Activated CD8-positive, alpha-beta memory T cell treated with anti-CD3 and anti-CD28 coated beads, Interleukin-2, amount 50 U/mL, for 1 hour (primary cell): ENCODE measurements at regions not wholly inside any gene's neighbourhood (a gene's known extent, or its start where the extent isn't known, plus 50 kb on each side); places are given as distances from the start of the nearest gene placed in this dataset.
"Not testable (repeated sequence)": the region's sequence is repeated elsewhere in the genome, so short reads cannot be mapped to it uniquely, and the experiment has no call there.

ENCODE experiments used
- DNase-seq: peaks from one replicate; pipeline ENCODE4 v3.0.0-alpha.2; 2020; ENCODE audit errors: extremely low read depth

GRCh38 chr5:112534067-112534583, 115.0 kb upstream of the EPB41L4A start:
- DNase-seq, result no peak

GRCh38 chr5:112534611-112535255, 115.7 kb upstream of the EPB41L4A start:
- DNase-seq, result no peak

GRCh38 chr5:112535356-112535755, 116.3 kb upstream of the EPB41L4A start:
- no peak for DNase-seq

- DNase-seq, result not testable (repeated sequence)
Measured at GRCh38 chr5:112544558-112544957, 125.5 kb upstream of the EPB41L4A start.

- no peak for DNase-seq
Measured at GRCh38 chr5:112546946-112547592, 128.0 kb upstream of the EPB41L4A start.

GRCh38 chr5:112548246-112548881, 129.3 kb upstream of the EPB41L4A start:
- no peak for DNase-seq

- DNase-seq, result no peak
Measured at GRCh38 chr5:112549127-112549526, 130.1 kb upstream of the EPB41L4A start.

- no peak for DNase-seq
Measured at GRCh38 chr5:112549605-112550166, 130.6 kb upstream of the EPB41L4A start.

GRCh38 chr5:112551419-112552032, 132.4 kb upstream of the EPB41L4A start:
- peak; percentile 1 for DNase-seq

DNA sequence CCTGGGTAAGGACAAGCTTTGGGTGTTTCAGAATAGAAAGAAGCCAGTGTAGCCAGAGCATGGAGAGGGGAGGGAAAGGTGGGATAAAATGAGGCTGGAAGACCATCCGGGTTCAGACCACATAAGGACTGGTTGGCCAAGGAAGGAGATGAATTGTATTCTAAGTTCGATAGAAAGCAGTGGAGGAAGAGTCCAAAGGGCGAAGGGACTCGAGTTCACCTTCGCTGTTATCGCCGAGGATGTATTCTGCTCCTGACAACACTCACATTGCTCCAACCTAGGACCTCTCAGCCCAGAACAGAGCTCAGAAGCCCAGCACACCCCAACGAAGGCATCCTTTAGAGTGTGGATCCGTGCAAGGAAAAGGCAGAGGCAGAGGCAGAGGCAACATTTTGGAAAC, 133.1 kb upstream of the EPB41L4A start:
- DNase-seq, result no peak

GRCh38 chr5:112552791-112553190, 133.7 kb upstream of the EPB41L4A start:
- DNase-seq, result no peak

GRCh38 chr5:112554101-112554977, 135.3 kb upstream of the EPB41L4A start:
- DNase-seq, result no peak

DNA sequence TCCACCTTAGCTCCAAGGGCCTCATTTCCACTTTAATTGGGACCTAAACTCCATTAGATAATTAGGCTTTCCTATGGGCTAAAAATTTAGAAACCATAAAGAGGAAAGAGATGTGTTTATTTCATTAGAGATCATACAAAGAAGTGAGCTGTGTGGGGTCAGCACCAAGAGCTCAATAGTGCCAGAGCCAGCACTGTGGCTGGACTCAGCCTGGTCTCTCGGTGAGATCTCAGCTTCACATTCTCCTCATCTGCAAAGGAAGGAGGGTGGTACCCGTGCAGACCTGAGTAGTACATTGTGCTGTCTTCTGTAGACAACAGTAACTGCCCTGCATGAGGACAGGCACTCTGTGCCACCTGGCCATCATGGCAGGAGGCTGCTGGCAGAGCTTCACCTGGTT, 136.1 kb upstream of the EPB41L4A start:
- DNase-seq, result no peak

GRCh38 chr5:112555691-112556090, 136.6 kb upstream of the EPB41L4A start:
- DNase-seq, result no peak

DNA sequence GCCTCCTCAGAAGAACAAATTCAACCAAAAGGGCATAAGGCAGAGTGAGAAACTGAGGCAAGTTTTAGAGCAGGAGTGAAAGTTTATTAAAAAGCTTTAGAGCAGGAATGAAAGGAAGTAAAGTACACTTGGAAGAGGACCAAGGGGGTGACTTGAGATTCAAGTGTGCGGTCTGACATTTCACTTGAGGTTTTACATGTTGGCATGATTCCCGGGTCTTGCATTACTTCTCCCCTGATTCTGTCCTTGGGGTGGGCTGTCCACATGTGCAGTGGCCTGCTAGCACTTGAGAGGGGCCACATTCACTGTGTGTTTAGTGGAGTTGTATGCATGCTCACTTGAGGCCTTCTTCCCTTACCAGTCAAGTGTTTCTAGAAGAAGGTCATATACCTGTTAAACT, 140.4 kb upstream of the EPB41L4A start:
- not testable (repeated sequence) for DNase-seq

- no peak for DNase-seq
Measured at GRCh38 chr5:112560371-112560770, 141.3 kb upstream of the EPB41L4A start.

DNA sequence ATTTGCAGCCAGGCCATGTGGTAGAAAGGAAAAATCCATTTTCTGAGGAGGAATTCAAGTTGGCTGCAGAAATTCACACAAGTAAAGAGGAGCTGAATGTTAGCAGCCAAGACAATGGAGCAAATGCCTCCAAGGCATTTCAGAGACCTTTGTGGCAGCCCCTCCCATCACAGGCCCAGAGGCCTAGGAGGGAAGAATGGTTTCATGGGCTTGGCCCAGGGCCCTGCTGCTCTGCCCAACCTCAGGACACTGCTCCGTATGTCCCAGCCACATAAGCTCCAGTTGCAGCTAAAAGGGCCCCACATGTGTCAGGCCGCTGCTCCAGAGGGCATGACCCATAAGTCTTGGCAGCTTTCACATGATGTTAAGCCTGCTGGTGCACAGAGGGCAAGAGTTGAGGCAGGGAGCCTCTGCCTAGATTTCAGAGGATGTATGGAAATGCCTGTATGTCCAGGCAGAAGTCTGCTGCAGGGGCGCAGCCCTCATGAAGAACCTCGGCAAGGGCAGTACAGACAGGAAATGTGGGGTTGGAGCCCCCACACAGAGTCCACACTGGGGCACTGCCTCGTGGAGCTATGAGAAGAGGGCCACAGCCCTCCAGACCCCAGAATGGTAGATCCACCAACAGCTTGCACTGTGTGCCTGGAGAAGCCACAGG, 144.2 kb upstream of the EPB41L4A start:
- DNase-seq, result no peak

DNA sequence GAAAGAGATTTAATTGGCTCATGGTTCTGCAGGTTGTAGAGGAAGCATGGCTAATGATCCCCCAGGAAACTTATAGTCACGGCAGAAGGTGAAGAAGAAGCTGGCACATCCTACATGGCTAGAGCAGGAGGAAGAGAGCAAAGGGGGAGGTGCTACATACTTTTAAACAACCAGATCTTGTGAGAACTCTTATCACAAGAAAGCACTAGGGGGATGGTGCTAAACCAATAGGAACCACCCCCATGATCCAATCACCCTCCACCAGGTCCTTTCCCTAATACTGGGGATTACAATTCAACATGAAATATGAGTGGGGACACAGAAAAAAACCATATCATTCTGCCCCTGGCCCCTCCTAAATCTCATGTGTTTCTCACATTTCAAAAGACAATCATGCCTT, 147.2 kb upstream of the EPB41L4A start:
- DNase-seq, result no peak

- DNase-seq, result no peak
Measured at GRCh38 chr5:112569596-112569995, 150.5 kb upstream of the EPB41L4A start.

DNA sequence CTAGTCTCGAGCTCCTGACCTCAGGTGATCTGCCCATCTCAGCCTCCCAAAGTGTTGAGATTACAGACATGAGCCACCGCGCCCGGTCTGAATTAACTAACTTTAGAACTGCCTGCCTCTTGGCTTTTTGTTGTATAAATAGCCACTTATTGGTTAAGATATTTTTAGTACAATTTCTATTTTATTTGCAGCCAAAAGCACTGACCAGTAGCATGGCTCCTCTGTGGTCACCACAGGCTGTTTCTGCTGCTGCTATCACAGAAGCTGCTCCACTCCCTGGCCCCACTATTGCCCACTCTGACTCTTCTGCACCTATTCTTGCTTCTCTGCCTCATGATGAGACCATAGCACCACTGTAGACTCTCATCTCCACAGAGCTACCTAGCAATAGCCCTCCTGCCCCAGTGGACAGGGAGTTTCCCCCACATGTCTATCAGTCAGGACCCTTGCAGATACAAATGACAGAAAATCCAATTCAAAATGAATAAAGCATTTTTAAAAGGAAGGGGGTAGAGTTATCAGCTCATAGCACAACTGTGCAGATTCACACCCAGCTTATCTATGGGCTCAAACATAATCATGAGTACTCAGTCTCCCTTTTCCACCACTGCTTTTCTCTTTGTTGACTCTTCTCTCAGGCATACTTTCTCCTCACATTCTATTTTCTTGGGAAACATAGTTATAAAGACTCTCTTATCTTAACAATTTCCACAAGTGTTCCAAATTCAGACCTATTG, 151.8 kb upstream of the EPB41L4A start:
- DNase-seq, result no peak
